SU-DHL-6 (cell line): ENCODE measurements at regions not wholly inside any gene's neighbourhood (a gene's known extent, or its start where the extent isn't known, plus 50 kb on each side); places are given as distances from the start of the nearest gene placed in this dataset.

Experiments
- EZH2phosphoT487 ChIP-seq: fragments of 200-600 bp; sonication (generic), shearing (Covaris generic); conservative IDR thresholded peaks from 2 replicates; pipeline ENCODE4 v1.6.1; 2018; ENCODE audit warnings: mild to moderate bottlenecking, antibody characterized with exemption, low read length, moderate library complexity, mixed read lengths
- TF ChIP-seq, protein P1 (sequence below): fragments of 200-600 bp; sonication (generic); IDR thresholded peaks from one replicate; pipeline ENCODE4 v1.5.1; 2017; ENCODE audit warnings: antibody characterized with exemption, mild to moderate bottlenecking, low read length, moderate library complexity; ENCODE audit not compliant: insufficient read depth, poor library complexity, severe bottlenecking

DNA sequence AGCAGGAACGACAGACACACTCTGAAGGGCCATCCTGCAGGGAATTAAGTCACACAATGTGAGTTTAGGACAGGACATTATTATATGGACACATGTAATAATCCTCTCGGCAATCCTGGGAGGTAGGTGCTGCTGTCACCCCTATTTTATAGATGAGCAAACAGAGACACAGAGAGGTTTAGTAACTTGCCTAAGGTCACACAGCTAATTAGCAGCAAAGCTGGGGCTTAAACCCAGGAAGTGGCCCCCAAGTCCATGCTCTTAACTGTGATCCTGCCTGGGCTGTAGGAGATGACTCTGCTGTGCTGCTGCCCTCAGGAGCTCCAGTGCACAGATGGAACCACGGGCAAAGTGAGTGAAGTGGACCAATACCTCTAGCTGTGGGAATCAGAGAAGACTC, 660.0 kb downstream of the PTPRU start:
- TF ChIP-seq, protein P1, sequence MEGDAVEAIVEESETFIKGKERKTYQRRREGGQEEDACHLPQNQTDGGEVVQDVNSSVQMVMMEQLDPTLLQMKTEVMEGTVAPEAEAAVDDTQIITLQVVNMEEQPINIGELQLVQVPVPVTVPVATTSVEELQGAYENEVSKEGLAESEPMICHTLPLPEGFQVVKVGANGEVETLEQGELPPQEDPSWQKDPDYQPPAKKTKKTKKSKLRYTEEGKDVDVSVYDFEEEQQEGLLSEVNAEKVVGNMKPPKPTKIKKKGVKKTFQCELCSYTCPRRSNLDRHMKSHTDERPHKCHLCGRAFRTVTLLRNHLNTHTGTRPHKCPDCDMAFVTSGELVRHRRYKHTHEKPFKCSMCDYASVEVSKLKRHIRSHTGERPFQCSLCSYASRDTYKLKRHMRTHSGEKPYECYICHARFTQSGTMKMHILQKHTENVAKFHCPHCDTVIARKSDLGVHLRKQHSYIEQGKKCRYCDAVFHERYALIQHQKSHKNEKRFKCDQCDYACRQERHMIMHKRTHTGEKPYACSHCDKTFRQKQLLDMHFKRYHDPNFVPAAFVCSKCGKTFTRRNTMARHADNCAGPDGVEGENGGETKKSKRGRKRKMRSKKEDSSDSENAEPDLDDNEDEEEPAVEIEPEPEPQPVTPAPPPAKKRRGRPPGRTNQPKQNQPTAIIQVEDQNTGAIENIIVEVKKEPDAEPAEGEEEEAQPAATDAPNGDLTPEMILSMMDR: no peak
- TF ChIP-seq EZH2phosphoT487: no peak
